PC-3 (cell line): ENCODE measurements at regions not wholly inside any gene's neighbourhood (a gene's known extent, or its start where the extent isn't known, plus 50 kb on each side); places are given as distances from the start of the nearest gene placed in this dataset.

Experiments used
- ATAC-seq: fragments of 200-7000 bp; cut with Tn5 transposase; 2 replicates; pipeline ENCODE4 v1.9.1; 2020; ENCODE audit warnings: mild to moderate bottlenecking, moderate library complexity
- BruUV-seq: library from RNA; stranded (reverse); fragments of 400-500 nt; replicated peaks from 2 replicates; lab custom pipeline; 2021; lab: Mats Ljungman, UMichigan
- CTCF ChIA-PET: fragments of 300-600 bp; sonication (Branson Sonifier 250); formaldehyde crosslinking; loops from one replicate; lab custom pipeline; 2022; ENCODE audit warnings: antibody characterized with exemption; lab: Charles Lee
- POLR2A ChIA-PET: fragments of 300-600 bp; sonication (Branson Sonifier 250); formaldehyde crosslinking; loops from one replicate; lab custom pipeline; 2022; ENCODE audit warnings: antibody characterized with exemption; ENCODE audit not compliant: unreplicated experiment; lab: Charles Lee
- DNase-seq: peaks from one replicate; pipeline ENCODE4 v3.0.0-alpha.2; 2015
- H2AFZ ChIP-seq: fragments of 300-600 bp; sonication (generic); 2 replicates; pipeline ENCODE4 v1.6.0; 2016; ENCODE audit warnings: antibody characterized with exemption, low read length
- H3F3A ChIP-seq: fragments of 300-600 bp; sonication (generic); one replicate; pipeline ENCODE4 v1.6.0; 2017; ENCODE audit warnings: antibody characterized with exemption, low read length, control low read depth, mild to moderate bottlenecking; ENCODE audit not compliant: unreplicated experiment
- H3K27ac ChIP-seq: fragments of 300-600 bp; sonication (generic); 2 replicates; pipeline ENCODE4 v1.5.1; 2016; ENCODE audit warnings: mild to moderate bottlenecking, low read length
- H3K27me3 ChIP-seq: fragments of 300-600 bp; sonication (generic); 2 replicates; pipeline ENCODE4 v1.6.1; 2016; ENCODE audit warnings: low read length, mixed read lengths
- H3K36me3 ChIP-seq: fragments of 300-600 bp; sonication (generic); 2 replicates; pipeline ENCODE4 v1.6.1; 2016; ENCODE audit warnings: low read depth, mixed run types, low read length, mixed read lengths
- H3K4me1 ChIP-seq: fragments of 300-600 bp; sonication (generic); 2 replicates; pipeline ENCODE4 v1.5.1; 2016; ENCODE audit warnings: low read length; ENCODE audit not compliant: insufficient read depth
- H3K4me2 ChIP-seq: fragments of 300-600 bp; sonication (generic); 2 replicates; pipeline ENCODE4 v1.6.0; 2016; ENCODE audit warnings: low read length
- H3K4me3 ChIP-seq: fragments of 300-600 bp; sonication (generic); 2 replicates; pipeline ENCODE4 v1.5.1; 2016; ENCODE audit warnings: mild to moderate bottlenecking, low read length, mixed read lengths
- H3K79me2 ChIP-seq: fragments of 300-600 bp; sonication (generic); 2 replicates; pipeline ENCODE4 v1.6.1; 2017; ENCODE audit warnings: low read length, mixed read lengths
- H3K9ac ChIP-seq: fragments of 300-600 bp; sonication (generic); 2 replicates; pipeline ENCODE4 v1.6.0; 2016; ENCODE audit warnings: mild to moderate bottlenecking, low read length
- H3K9me2 ChIP-seq: fragments of 300-600 bp; sonication (generic); replicated peaks from 2 replicates; pipeline ENCODE4 v1.6.1; 2016; ENCODE audit warnings: mixed run types, low read length, mixed read lengths
- H3K9me3 ChIP-seq: fragments of 300-600 bp; sonication (generic); 2 replicates; pipeline ENCODE4 v1.6.1; 2016; ENCODE audit warnings: low read length, mixed read lengths
- H4K20me1 ChIP-seq: fragments of 300-600 bp; sonication (generic); 2 replicates; pipeline ENCODE4 v1.6.1; 2016; ENCODE audit warnings: low read length, mixed read lengths
- CTCF ChIP-seq: fragments of 300-600 bp; sonication (generic); conservative IDR thresholded peaks from 2 replicates; pipeline ENCODE4 v1.5.1; 2017; ENCODE audit warnings: antibody characterized with exemption, low read depth, mild to moderate bottlenecking, low read length
- EZH2 ChIP-seq: fragments of 300-600 bp; sonication (generic); IDR thresholded peaks from one replicate; pipeline ENCODE4 v1.6.1; 2017; ENCODE audit warnings: antibody characterized with exemption, mild to moderate bottlenecking, low read length; ENCODE audit not compliant: unreplicated experiment
- EZH2phosphoT487 ChIP-seq: fragments of 300-600 bp; sonication (generic); IDR thresholded peaks from 2 replicates; pipeline ENCODE4 v1.6.1; 2018; ENCODE audit warnings: mild to moderate bottlenecking, antibody characterized with exemption, low read length, borderline replicate concordance
- intact Hi-C: fragments of 100-400 bp; cut with micrococcal nuclease; formaldehyde crosslinking; loops from 2 replicates; pipeline ENCODE4 v1.9.0; 2023

GRCh38 chr5:30050056-30050815 is 1143.2 kb upstream of the CDH6 start:
- Histone ChIP-seq H4K20me1 (no peaks in the 10 kb centered on the region), H3K9me2 (no peaks in the 10 kb centered on the region), H3K27me3 (no peaks in the 10 kb centered on the region), H3K79me2 (no peaks in the 10 kb centered on the region), H3F3A (no peaks in the 10 kb centered on the region), H3K9ac (no peak overlapping the region), H3K4me3 (no peak overlapping the region), H2AFZ (no peak overlapping the region), H3K4me2 (no peak overlapping the region), H3K36me3 (no peaks in the 10 kb centered on the region), H3K27ac (no peak overlapping the region), H3K4me1 (no peaks in the 10 kb centered on the region), H3K9me3 (no peaks in the 10 kb centered on the region)
- ChIA-PET POLR2A (no interaction called here), CTCF (no interaction called here)
- DNase-seq: no peak
- no peak for ATAC-seq
- BruUV-seq: no TSS peak
- TF ChIP-seq CTCF (no peak), EZH2phosphoT487 (no peak), EZH2 (no peak)
- intact Hi-C loops: no loop called here

DNA sequence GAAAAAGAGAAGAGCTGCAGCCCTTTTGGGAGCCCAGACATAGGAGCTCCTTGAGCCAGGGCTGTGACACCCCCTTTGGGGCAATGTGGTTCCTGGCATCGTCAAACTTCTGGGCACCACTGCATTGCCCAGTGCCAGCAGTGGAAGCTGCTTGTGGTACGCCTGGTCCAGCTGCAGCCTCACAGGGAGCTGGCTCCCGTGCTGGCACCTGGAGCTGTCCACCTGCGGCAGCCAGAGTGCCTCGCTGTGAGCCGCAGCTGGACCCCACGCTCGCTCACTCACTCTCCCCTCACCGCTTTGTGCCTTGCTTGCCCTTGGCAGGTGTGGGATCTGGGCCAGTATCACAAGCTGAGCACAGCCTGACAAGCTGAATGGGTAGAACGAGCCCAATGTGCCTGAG is 1150.8 kb upstream of the CDH6 start:
- Histone ChIP-seq H3K36me3 (no peaks in the 10 kb centered on the region), H3K4me3 (no peak overlapping the region), H3K9me3 (no peaks in the 10 kb centered on the region), H3K9ac (no peak overlapping the region), H3K27ac (no peak overlapping the region), H3K4me1 (peaks cover 19% of the 10 kb centered on the region), H3K9me2 (no peaks in the 10 kb centered on the region), H4K20me1 (no peaks in the 10 kb centered on the region), H3K27me3 (no peaks in the 10 kb centered on the region), H3K79me2 (no peaks in the 10 kb centered on the region), H2AFZ (no peak overlapping the region), H3F3A (no peaks in the 10 kb centered on the region), H3K4me2 (no peak overlapping the region)
- DNase-seq: no peak
- CTCF ChIA-PET: no interaction called here
- TF ChIP-seq EZH2phosphoT487 (no peak), EZH2 (no peak), CTCF (no peak)
- ATAC-seq: no peak
- POLR2A ChIA-PET: interaction anchor here (0.7 kb wide), 1 partner anchor 356 kb away, joined by 4 read pairs; no protein-coding TSS in a partner anchor
- BruUV-seq: no TSS peak
- intact Hi-C loops: no loop called here

- Histone ChIP-seq H3K4me3 (no peak overlapping the region), H3K27me3 (no peaks in the 10 kb centered on the region), H3K9me2 (no peaks in the 10 kb centered on the region), H3K9ac (no peak overlapping the region), H2AFZ (no peak overlapping the region), H3F3A (no peaks in the 10 kb centered on the region), H3K4me2 (peak overlapping the region; percentile 37; the same call in 1 of the 2 replicates), H3K4me1 (peaks cover 19% of the 10 kb centered on the region), H3K27ac (no peak overlapping the region), H4K20me1 (no peaks in the 10 kb centered on the region), H3K79me2 (no peaks in the 10 kb centered on the region), H3K9me3 (no peaks in the 10 kb centered on the region), H3K36me3 (no peaks in the 10 kb centered on the region)
- ATAC-seq (peak; percentile 60), DNase-seq (peak; percentile 76)
- ChIA-PET POLR2A (no interaction called here), CTCF (no interaction called here)
- no peak for TF ChIP-seq CTCF
- TF ChIP-seq EZH2: no peak
- no peak for TF ChIP-seq EZH2phosphoT487
- no TSS peak for BruUV-seq
- intact Hi-C loops: loop anchor here (2.0 kb wide), 3 partner anchors 57 to 1145 kb away; no protein-coding TSS in a partner anchor
Measured at GRCh38 chr5:30041831-30042385, 1151.6 kb upstream of the CDH6 start.
